WTC11 (cell line): ENCODE measurements at regions not wholly inside any gene's neighbourhood (a gene's known extent, or its start where the extent isn't known, plus 50 kb on each side); places are given as distances from the start of the nearest gene placed in this dataset.

Source experiments
- ATAC-seq: fragments of 200-7000 bp; cut with Tn5 transposase; 2 replicates; pipeline ENCODE4 v1.10.0; 2021; ENCODE audit warnings: mild to moderate bottlenecking, moderate library complexity
- CTCF ChIA-PET: fragments of 300-600 bp; sonication (Branson Sonifier 250); formaldehyde crosslinking; loops from one replicate; lab custom pipeline; 2021; ENCODE audit warnings: antibody characterized with exemption; lab: Charles Lee
- POLR2A ChIA-PET: fragments of 350-600 bp; sonication (Branson Sonifier 250); formaldehyde crosslinking; loops from one replicate; lab custom pipeline; 2021; ENCODE audit warnings: antibody characterized with exemption; lab: Charles Lee
- DNase-seq: peaks from one replicate; pipeline ENCODE4 v3.0.0; 2021; ENCODE audit warnings: low spot score
- H3K27ac Mint-ChIP-seq: 2 replicates; pipeline ENCODE4 v1.8.0; 2021; ENCODE audit warnings: mixed read lengths
- H3K27me3 Mint-ChIP-seq: 2 replicates; pipeline ENCODE4 v1.8.0; 2021; ENCODE audit warnings: low read depth, mild to moderate bottlenecking, moderate library complexity, mixed read lengths
- H3K36me3 Mint-ChIP-seq: 2 replicates; pipeline ENCODE4 v1.8.0; 2021; ENCODE audit warnings: mixed read lengths
- H3K4me1 Mint-ChIP-seq: 2 replicates; pipeline ENCODE4 v1.8.0; 2022; ENCODE audit warnings: mixed read lengths
- H3K4me3 Mint-ChIP-seq: 2 replicates; pipeline ENCODE4 v1.8.0; 2021; ENCODE audit warnings: mild to moderate bottlenecking, moderate library complexity, mixed read lengths
- H3K9me3 Mint-ChIP-seq: 2 replicates; pipeline ENCODE4 v1.8.0; 2021; ENCODE audit warnings: mixed read lengths
- IRF2 ChIP-seq: sonication (generic); formaldehyde crosslinking; IDR thresholded peaks from 2 replicates; pipeline ENCODE4 v1.8.0; 2022; ENCODE audit warnings: low read depth, missing genetic modification reagents, borderline replicate concordance
- JAZF1 ChIP-seq: fragments of 250-450 bp; sonication (Bioruptor Pico); IDR thresholded peaks from 2 replicates; pipeline ENCODE4 v1.9.0; 2021; ENCODE audit warnings: moderate library complexity, mild to moderate bottlenecking, inconsistent platforms
- MYBL2 ChIP-seq: sonication (generic); formaldehyde crosslinking; IDR thresholded peaks from 2 replicates; pipeline ENCODE4 v1.8.1; 2023; ENCODE audit warnings: mild to moderate bottlenecking, moderate library complexity, missing genetic modification reagents
- NFATC4 ChIP-seq: fragments of 250-450 bp; sonication (Bioruptor Pico); IDR thresholded peaks from 2 replicates; pipeline ENCODE4 v1.9.0; 2021; ENCODE audit warnings: mild to moderate bottlenecking
- SMAD4 ChIP-seq: sonication (generic); formaldehyde crosslinking; IDR thresholded peaks from 2 replicates; pipeline ENCODE4 v1.8.0; 2022; ENCODE audit warnings: mild to moderate bottlenecking, missing genetic modification reagents
- ZNF219 ChIP-seq: sonication (generic); formaldehyde crosslinking; IDR thresholded peaks from 2 replicates; pipeline ENCODE4 v1.8.0; 2023; ENCODE audit warnings: missing genetic modification reagents, mild to moderate bottlenecking, borderline replicate concordance
- ZNF232 ChIP-seq: sonication (generic); formaldehyde crosslinking; IDR thresholded peaks from 2 replicates; pipeline ENCODE4 v1.8.0; 2022; ENCODE audit warnings: mild to moderate bottlenecking, missing genetic modification reagents
- ZNF423 ChIP-seq: fragments of 250-450 bp; sonication (Bioruptor Pico); IDR thresholded peaks from 2 replicates; pipeline ENCODE4 v2.1.2; 2022; ENCODE audit warnings: mild to moderate bottlenecking, moderate library complexity
- TF ChIP-seq, protein P1 (sequence below): sonication (generic); formaldehyde crosslinking; IDR thresholded peaks from 2 replicates; pipeline ENCODE4 v1.8.1; 2023; ENCODE audit warnings: mild to moderate bottlenecking, missing genetic modification reagents
- TF ChIP-seq, protein P2 (sequence below): sonication (generic); formaldehyde crosslinking; IDR thresholded peaks from 2 replicates; pipeline ENCODE4 v1.8.0; 2022; ENCODE audit warnings: mild to moderate bottlenecking, missing genetic modification reagents
- TF ChIP-seq, protein P3 (sequence below): sonication (generic); formaldehyde crosslinking; IDR thresholded peaks from 2 replicates; pipeline ENCODE4 v1.8.0; 2022; ENCODE audit warnings: mild to moderate bottlenecking, missing genetic modification reagents
- TF ChIP-seq, protein P4 (sequence below): fragments of 250-450 bp; sonication (Bioruptor Pico); IDR thresholded peaks from 2 replicates; pipeline ENCODE4 v1.9.0; 2021; ENCODE audit warnings: mild to moderate bottlenecking, borderline replicate concordance
- TF ChIP-seq, protein P5 (sequence below): sonication (generic); formaldehyde crosslinking; IDR thresholded peaks from 2 replicates; pipeline ENCODE4 v1.8.0; 2023; ENCODE audit warnings: missing genetic modification reagents
- TF ChIP-seq, protein P6 (sequence below): sonication (generic); formaldehyde crosslinking; IDR thresholded peaks from 2 replicates; pipeline ENCODE4 v1.8.0; 2023; ENCODE audit warnings: missing genetic modification reagents, mild to moderate bottlenecking, borderline replicate concordance
- TF ChIP-seq, protein P7 (sequence below): sonication (generic); formaldehyde crosslinking; IDR thresholded peaks from 2 replicates; pipeline ENCODE4 v1.8.0; 2023; ENCODE audit warnings: mild to moderate bottlenecking, missing genetic modification reagents

DNA sequence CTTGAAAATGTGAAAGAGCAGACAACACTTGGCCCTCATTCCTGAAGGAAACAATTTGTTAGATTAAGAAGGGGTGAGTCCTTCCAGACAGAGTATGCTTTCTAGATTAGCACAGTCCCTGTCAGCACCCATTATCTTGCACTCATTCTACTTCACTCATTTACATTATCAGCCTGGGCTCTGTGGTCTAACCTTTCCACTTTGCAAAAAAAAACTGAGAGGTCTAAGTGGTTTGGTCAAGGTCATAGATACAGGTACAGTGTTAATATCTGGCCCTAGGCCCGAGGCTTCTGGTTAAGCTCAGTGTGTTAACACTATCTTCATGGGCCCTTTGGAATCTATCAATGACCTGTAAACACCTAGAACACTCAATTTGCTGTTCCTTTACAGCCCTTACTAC is 123.4 kb upstream of the LRRN1 start:
- no peaks in the 10 kb centered on the region for H3K4me1 Mint-ChIP-seq
- CTCF ChIA-PET: no interaction called here
- no peak for ATAC-seq

DNA sequence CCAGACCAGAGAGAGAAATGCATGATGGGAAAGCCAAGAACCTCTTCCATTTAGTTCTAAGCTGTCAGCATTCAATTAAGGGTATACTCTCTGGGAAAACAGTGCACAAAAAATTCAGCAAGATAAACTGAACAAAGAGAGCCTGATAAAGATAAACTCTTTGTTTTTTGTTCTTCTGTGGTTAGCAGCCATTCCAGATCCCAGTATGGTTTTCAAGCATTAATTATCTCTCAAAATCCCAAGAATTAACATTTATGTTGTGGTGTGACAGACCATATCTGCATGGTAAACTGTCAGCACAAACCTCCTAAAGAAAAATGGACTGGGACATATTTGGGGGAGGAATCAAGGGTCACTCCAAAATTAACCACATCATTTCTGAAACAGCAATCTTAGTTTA is 124.0 kb upstream of the LRRN1 start:
- no peak for DNase-seq
- peaks cover 42% of the 10 kb centered on the region for H3K9me3 Mint-ChIP-seq
- POLR2A ChIA-PET: no interaction called here
- H3K27me3 Mint-ChIP-seq: no peaks in the 10 kb centered on the region; the same call in 1 of the 2 replicates
- CTCF ChIA-PET: no interaction called here
- no peak overlapping the region for H3K27ac Mint-ChIP-seq
- peaks cover 12% of the 10 kb centered on the region for H3K36me3 Mint-ChIP-seq
- TF ChIP-seq, protein P1, sequence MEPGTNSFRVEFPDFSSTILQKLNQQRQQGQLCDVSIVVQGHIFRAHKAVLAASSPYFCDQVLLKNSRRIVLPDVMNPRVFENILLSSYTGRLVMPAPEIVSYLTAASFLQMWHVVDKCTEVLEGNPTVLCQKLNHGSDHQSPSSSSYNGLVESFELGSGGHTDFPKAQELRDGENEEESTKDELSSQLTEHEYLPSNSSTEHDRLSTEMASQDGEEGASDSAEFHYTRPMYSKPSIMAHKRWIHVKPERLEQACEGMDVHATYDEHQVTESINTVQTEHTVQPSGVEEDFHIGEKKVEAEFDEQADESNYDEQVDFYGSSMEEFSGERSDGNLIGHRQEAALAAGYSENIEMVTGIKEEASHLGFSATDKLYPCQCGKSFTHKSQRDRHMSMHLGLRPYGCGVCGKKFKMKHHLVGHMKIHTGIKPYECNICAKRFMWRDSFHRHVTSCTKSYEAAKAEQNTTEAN (CRISPR knock-in tag): no peak
- TF ChIP-seq ZNF423 (no peak), SMAD4 (CRISPR knock-in tag) (no peak), NFATC4 (CRISPR knock-in tag) (no peak)
- TF ChIP-seq, all 79 proteins: peak for 0
- no peak for ATAC-seq
- H3K4me1 Mint-ChIP-seq: no peaks in the 10 kb centered on the region
- H3K4me3 Mint-ChIP-seq: no peak overlapping the region

More for the DNA sequence above, 123.4 kb upstream of the LRRN1 start:
- H3K27me3 Mint-ChIP-seq: no peaks in the 10 kb centered on the region; the same call in 1 of the 2 replicates
- DNase-seq: no peak
- POLR2A ChIA-PET: no interaction called here
- TF ChIP-seq, protein P2, sequence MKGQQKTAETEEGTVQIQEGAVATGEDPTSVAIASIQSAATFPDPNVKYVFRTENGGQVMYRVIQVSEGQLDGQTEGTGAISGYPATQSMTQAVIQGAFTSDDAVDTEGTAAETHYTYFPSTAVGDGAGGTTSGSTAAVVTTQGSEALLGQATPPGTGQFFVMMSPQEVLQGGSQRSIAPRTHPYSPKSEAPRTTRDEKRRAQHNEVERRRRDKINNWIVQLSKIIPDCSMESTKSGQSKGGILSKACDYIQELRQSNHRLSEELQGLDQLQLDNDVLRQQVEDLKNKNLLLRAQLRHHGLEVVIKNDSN (CRISPR knock-in tag): no peak
- no peak for TF ChIP-seq MYBL2
- TF ChIP-seq, protein P3, sequence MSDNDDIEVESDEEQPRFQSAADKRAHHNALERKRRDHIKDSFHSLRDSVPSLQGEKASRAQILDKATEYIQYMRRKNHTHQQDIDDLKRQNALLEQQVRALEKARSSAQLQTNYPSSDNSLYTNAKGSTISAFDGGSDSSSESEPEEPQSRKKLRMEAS (CRISPR knock-in tag): no peak
- no peak for TF ChIP-seq JAZF1 (CRISPR knock-in tag)
- TF ChIP-seq ZNF232: no peak
- TF ChIP-seq, protein P4, sequence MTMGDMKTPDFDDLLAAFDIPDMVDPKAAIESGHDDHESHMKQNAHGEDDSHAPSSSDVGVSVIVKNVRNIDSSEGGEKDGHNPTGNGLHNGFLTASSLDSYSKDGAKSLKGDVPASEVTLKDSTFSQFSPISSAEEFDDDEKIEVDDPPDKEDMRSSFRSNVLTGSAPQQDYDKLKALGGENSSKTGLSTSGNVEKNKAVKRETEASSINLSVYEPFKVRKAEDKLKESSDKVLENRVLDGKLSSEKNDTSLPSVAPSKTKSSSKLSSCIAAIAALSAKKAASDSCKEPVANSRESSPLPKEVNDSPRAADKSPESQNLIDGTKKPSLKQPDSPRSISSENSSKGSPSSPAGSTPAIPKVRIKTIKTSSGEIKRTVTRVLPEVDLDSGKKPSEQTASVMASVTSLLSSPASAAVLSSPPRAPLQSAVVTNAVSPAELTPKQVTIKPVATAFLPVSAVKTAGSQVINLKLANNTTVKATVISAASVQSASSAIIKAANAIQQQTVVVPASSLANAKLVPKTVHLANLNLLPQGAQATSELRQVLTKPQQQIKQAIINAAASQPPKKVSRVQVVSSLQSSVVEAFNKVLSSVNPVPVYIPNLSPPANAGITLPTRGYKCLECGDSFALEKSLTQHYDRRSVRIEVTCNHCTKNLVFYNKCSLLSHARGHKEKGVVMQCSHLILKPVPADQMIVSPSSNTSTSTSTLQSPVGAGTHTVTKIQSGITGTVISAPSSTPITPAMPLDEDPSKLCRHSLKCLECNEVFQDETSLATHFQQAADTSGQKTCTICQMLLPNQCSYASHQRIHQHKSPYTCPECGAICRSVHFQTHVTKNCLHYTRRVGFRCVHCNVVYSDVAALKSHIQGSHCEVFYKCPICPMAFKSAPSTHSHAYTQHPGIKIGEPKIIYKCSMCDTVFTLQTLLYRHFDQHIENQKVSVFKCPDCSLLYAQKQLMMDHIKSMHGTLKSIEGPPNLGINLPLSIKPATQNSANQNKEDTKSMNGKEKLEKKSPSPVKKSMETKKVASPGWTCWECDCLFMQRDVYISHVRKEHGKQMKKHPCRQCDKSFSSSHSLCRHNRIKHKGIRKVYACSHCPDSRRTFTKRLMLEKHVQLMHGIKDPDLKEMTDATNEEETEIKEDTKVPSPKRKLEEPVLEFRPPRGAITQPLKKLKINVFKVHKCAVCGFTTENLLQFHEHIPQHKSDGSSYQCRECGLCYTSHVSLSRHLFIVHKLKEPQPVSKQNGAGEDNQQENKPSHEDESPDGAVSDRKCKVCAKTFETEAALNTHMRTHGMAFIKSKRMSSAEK: no peak
- TF ChIP-seq, all 79 proteins: peak for 0
- H3K27ac Mint-ChIP-seq: no peak overlapping the region
- H3K9me3 Mint-ChIP-seq: peaks cover 37% of the 10 kb centered on the region
- H3K36me3 Mint-ChIP-seq: peaks cover 13% of the 10 kb centered on the region
- no peak overlapping the region for H3K4me3 Mint-ChIP-seq

DNA sequence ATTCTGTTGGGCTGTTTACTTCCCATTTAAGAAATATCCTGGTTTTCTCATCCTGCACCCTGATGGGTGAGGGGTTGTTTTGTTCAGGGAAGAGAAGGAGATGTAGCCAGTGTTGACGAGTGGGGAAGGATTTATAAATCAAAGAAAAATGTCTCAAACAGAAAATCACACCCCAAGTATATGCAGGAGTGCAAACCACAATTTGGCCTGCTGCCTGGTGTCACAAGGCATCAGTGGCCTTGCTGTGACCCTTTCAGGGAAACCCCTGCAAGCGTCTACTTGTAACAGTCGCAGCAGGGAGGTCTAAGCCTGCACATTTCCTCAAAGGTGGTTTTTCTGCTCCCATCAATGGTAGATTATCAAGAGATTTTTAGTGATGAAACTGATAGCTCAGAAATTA is 132.6 kb upstream of the LRRN1 start:
- ATAC-seq (no peak), DNase-seq (no peak)
- Mint-ChIP-seq H3K9me3 (peaks cover 73% of the 10 kb centered on the region), H3K27ac (no peak overlapping the region), H3K27me3 (peaks cover 4% of the 10 kb centered on the region; the same call in 1 of the 2 replicates), H3K36me3 (peaks cover 36% of the 10 kb centered on the region), H3K4me1 (peaks cover 14% of the 10 kb centered on the region), H3K4me3 (no peak overlapping the region)
- CTCF ChIA-PET: no interaction called here
- POLR2A ChIA-PET: no interaction called here
- TF ChIP-seq, protein P3 (CRISPR knock-in tag): no peak
- TF ChIP-seq IRF2 (CRISPR knock-in tag) (no peak), ZNF219 (CRISPR knock-in tag) (no peak)
- TF ChIP-seq, protein P5, sequence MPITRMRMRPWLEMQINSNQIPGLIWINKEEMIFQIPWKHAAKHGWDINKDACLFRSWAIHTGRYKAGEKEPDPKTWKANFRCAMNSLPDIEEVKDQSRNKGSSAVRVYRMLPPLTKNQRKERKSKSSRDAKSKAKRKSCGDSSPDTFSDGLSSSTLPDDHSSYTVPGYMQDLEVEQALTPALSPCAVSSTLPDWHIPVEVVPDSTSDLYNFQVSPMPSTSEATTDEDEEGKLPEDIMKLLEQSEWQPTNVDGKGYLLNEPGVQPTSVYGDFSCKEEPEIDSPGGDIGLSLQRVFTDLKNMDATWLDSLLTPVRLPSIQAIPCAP: no peak
- TF ChIP-seq, protein P6, sequence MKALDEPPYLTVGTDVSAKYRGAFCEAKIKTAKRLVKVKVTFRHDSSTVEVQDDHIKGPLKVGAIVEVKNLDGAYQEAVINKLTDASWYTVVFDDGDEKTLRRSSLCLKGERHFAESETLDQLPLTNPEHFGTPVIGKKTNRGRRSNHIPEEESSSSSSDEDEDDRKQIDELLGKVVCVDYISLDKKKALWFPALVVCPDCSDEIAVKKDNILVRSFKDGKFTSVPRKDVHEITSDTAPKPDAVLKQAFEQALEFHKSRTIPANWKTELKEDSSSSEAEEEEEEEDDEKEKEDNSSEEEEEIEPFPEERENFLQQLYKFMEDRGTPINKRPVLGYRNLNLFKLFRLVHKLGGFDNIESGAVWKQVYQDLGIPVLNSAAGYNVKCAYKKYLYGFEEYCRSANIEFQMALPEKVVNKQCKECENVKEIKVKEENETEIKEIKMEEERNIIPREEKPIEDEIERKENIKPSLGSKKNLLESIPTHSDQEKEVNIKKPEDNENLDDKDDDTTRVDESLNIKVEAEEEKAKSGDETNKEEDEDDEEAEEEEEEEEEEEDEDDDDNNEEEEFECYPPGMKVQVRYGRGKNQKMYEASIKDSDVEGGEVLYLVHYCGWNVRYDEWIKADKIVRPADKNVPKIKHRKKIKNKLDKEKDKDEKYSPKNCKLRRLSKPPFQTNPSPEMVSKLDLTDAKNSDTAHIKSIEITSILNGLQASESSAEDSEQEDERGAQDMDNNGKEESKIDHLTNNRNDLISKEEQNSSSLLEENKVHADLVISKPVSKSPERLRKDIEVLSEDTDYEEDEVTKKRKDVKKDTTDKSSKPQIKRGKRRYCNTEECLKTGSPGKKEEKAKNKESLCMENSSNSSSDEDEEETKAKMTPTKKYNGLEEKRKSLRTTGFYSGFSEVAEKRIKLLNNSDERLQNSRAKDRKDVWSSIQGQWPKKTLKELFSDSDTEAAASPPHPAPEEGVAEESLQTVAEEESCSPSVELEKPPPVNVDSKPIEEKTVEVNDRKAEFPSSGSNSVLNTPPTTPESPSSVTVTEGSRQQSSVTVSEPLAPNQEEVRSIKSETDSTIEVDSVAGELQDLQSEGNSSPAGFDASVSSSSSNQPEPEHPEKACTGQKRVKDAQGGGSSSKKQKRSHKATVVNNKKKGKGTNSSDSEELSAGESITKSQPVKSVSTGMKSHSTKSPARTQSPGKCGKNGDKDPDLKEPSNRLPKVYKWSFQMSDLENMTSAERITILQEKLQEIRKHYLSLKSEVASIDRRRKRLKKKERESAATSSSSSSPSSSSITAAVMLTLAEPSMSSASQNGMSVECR: no peak
- TF ChIP-seq, protein P7, sequence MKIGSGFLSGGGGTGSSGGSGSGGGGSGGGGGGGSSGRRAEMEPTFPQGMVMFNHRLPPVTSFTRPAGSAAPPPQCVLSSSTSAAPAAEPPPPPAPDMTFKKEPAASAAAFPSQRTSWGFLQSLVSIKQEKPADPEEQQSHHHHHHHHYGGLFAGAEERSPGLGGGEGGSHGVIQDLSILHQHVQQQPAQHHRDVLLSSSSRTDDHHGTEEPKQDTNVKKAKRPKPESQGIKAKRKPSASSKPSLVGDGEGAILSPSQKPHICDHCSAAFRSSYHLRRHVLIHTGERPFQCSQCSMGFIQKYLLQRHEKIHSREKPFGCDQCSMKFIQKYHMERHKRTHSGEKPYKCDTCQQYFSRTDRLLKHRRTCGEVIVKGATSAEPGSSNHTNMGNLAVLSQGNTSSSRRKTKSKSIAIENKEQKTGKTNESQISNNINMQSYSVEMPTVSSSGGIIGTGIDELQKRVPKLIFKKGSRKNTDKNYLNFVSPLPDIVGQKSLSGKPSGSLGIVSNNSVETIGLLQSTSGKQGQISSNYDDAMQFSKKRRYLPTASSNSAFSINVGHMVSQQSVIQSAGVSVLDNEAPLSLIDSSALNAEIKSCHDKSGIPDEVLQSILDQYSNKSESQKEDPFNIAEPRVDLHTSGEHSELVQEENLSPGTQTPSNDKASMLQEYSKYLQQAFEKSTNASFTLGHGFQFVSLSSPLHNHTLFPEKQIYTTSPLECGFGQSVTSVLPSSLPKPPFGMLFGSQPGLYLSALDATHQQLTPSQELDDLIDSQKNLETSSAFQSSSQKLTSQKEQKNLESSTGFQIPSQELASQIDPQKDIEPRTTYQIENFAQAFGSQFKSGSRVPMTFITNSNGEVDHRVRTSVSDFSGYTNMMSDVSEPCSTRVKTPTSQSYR (CRISPR knock-in tag): no peak
